ENCODE measurements at regions not wholly inside any gene's neighbourhood (a gene's known extent, or its start where the extent isn't known, plus 50 kb on each side); places are given as distances from the start of the nearest gene placed in this dataset.
A peak's percentile ranks its signal among the peaks of the same experiment; 100 is the strongest.
"Not testable (repeated sequence)": the region's sequence is repeated elsewhere in the genome, so short reads cannot be mapped to it uniquely, and the experiment has no call there.

- DNase-seq = not testable (repeated sequence)
Observed at GRCh38 chr3:124651416-124651815, 78.8 kb upstream of the UMPS start.

- no peak for DNase-seq
Observed at GRCh38 chr3:124652009-124652408, 78.2 kb upstream of the UMPS start.

GRCh38 chr3:124653071-124653796 is 77.0 kb upstream of the UMPS start:
- no peak for DNase-seq

GRCh38 chr3:124653797-124654469 is 76.3 kb upstream of the UMPS start:
- DNase-seq = no peak

- DNase-seq = no peak
Observed at GRCh38 chr3:124654470-124654845, 75.8 kb upstream of the UMPS start.

GRCh38 chr3:124656531-124656930 is 73.7 kb upstream of the UMPS start:
- no peak for DNase-seq

- no peak for DNase-seq
Observed at GRCh38 chr3:124657138-124657537, 73.1 kb upstream of the UMPS start.

- DNase-seq = no peak
Observed at GRCh38 chr3:124658270-124658669, 72.0 kb upstream of the UMPS start.

GRCh38 chr3:124659175-124659574 is 71.1 kb upstream of the UMPS start:
- DNase-seq = no peak

GRCh38 chr3:124660599-124660998 is 69.7 kb upstream of the UMPS start:
- peak in 1 of 3 donors; percentile 26 for DNase-seq

GRCh38 chr3:124663690-124664089 is 66.6 kb upstream of the UMPS start:
- DNase-seq = no peak

GRCh38 chr3:124664804-124665203 is 65.4 kb upstream of the UMPS start:
- no peak for DNase-seq

GRCh38 chr3:124666067-124666466 is 64.2 kb upstream of the UMPS start:
- DNase-seq = no peak

- DNase-seq = no peak
Observed at GRCh38 chr3:124669470-124669869, 60.8 kb upstream of the UMPS start.

GRCh38 chr3:124671106-124671505 is 59.1 kb upstream of the UMPS start:
- DNase-seq = peak in 1 of 3 donors; percentile 7

GRCh38 chr3:124674336-124674735 is 55.9 kb upstream of the UMPS start:
- no peak for DNase-seq

GRCh38 chr3:124676236-124676635 is 54.0 kb upstream of the UMPS start:
- no peak for DNase-seq

GRCh38 chr3:124679048-124679638 is 51.1 kb upstream of the UMPS start:
- no peak for DNase-seq

Data from suppressor macrophage treated with lipopolysaccharide for 1 hour (primary cell).